GM20000 (cell line): ENCODE measurements at regions not wholly inside any gene's neighbourhood (a gene's known extent, or its start where the extent isn't known, plus 50 kb on each side); places are given as distances from the start of the nearest gene placed in this dataset.

Experiments
- DNase-seq: peaks from one replicate; pipeline ENCODE4 v3.0.0; 2012; ENCODE audit warnings: low spot score
- TF ChIP-seq, protein P1 (sequence below): IDR thresholded peaks from 2 replicates; pipeline ENCODE4 v1.5.1; 2012; ENCODE audit warnings: mild to moderate bottlenecking, control low read depth; ENCODE audit errors: extremely low read depth, missing control alignments

- no peak for DNase-seq
- TF ChIP-seq, protein P1, sequence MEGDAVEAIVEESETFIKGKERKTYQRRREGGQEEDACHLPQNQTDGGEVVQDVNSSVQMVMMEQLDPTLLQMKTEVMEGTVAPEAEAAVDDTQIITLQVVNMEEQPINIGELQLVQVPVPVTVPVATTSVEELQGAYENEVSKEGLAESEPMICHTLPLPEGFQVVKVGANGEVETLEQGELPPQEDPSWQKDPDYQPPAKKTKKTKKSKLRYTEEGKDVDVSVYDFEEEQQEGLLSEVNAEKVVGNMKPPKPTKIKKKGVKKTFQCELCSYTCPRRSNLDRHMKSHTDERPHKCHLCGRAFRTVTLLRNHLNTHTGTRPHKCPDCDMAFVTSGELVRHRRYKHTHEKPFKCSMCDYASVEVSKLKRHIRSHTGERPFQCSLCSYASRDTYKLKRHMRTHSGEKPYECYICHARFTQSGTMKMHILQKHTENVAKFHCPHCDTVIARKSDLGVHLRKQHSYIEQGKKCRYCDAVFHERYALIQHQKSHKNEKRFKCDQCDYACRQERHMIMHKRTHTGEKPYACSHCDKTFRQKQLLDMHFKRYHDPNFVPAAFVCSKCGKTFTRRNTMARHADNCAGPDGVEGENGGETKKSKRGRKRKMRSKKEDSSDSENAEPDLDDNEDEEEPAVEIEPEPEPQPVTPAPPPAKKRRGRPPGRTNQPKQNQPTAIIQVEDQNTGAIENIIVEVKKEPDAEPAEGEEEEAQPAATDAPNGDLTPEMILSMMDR: no peak
Observed at GRCh38 chr16:87252269-87252970, 64.8 kb downstream of the C16orf95 start.
